ENCODE measurements at regions not wholly inside any gene's neighbourhood (a gene's known extent, or its start where the extent isn't known, plus 50 kb on each side); places are given as distances from the start of the nearest gene placed in this dataset.
"Not testable (repeated sequence)": the region's sequence is repeated elsewhere in the genome, so short reads cannot be mapped to it uniquely, and the experiment has no call there.

- intact Hi-C loops (cut with DNase I) = no loop called here
- FAIRE-seq (no peak), DNase-seq (no peak)
Measured at GRCh38 chr4:170682558-170683294, 593.0 kb upstream of the AADAT start.

GRCh38 chr4:170682087-170682486, 592.3 kb upstream of the AADAT start:
- FAIRE-seq; H3K9ac ChIP-seq (ENCODE audit: low read length in 3 of 3); H3K9me3 ChIP-seq (ENCODE audit: control insufficient read depth in 2 of 3, insufficient read depth in 1 of 3, low read length in 3 of 3); H3K27ac ChIP-seq (ENCODE audit: low read depth in 2 of 2, low read length in 2 of 2); H3K4me1 ChIP-seq (ENCODE audit: control insufficient read depth in 2 of 3, insufficient read depth in 2 of 3, low read depth in 1 of 3, low read length in 3 of 3); H3K4me3 ChIP-seq (ENCODE audit: low read length in 3 of 3); intact Hi-C loops (cut with DNase I); H3K27me3 ChIP-seq (ENCODE audit: control insufficient read depth, insufficient read depth, low read length); DNase-seq; H3K36me3 ChIP-seq (ENCODE audit: control insufficient read depth in 2 of 3, insufficient read depth in 3 of 3, low read length in 3 of 3): not testable (repeated sequence)

More at GRCh38 chr4:170682558-170683294, 593.0 kb upstream of the AADAT start:
- no peak for TF ChIP-seq CTCF (IDR thresholded peaks at IDR 0.05; ENCODE audit: borderline replicate concordance, extremely low read depth, insufficient read depth)
- no peak overlapping the region for H3K9ac ChIP-seq (ENCODE audit: low read length in 3 of 3)
- H3K27me3 ChIP-seq (ENCODE audit: control insufficient read depth, insufficient read depth, low read length) = no peaks in the 10 kb centered on the region
- no peak overlapping the region for H3K4me3 ChIP-seq (ENCODE audit: low read length in 3 of 3)
- H3K27ac ChIP-seq (ENCODE audit: low read depth in 2 of 2, low read length in 2 of 2) = no peak overlapping the region
- H3K36me3 ChIP-seq (ENCODE audit: control insufficient read depth in 2 of 3, insufficient read depth in 3 of 3, low read length in 3 of 3) = no peaks in the 10 kb centered on the region
- no peaks in the 10 kb centered on the region for H3K9me3 ChIP-seq (ENCODE audit: control insufficient read depth in 2 of 3, insufficient read depth in 1 of 3, low read length in 3 of 3)
- H3K4me1 ChIP-seq (ENCODE audit: control insufficient read depth in 2 of 3, insufficient read depth in 2 of 3, low read depth in 1 of 3, low read length in 3 of 3) = no peaks in the 10 kb centered on the region

GRCh38 chr4:170675568-170676262, 586.0 kb upstream of the AADAT start:
- FAIRE-seq = no peak
- Histone ChIP-seq H3K4me1 (ENCODE audit: control insufficient read depth in 2 of 3, insufficient read depth in 2 of 3, low read depth in 1 of 3, low read length in 3 of 3) (no peaks in the 10 kb centered on the region), H3K27ac (ENCODE audit: low read depth in 2 of 2, low read length in 2 of 2) (no peak overlapping the region)

More at GRCh38 chr4:170675568-170676262, 586.0 kb upstream of the AADAT start:
- no peak overlapping the region for H3K4me3 ChIP-seq (ENCODE audit: low read length in 3 of 3)
- DNase-seq = peak in 2 of 5 donors; percentile 19 to 24
- H3K9me3 ChIP-seq (ENCODE audit: control insufficient read depth in 2 of 3, insufficient read depth in 1 of 3, low read length in 3 of 3) = no peaks in the 10 kb centered on the region
- TF ChIP-seq CTCF (IDR thresholded peaks at IDR 0.05; ENCODE audit: borderline replicate concordance, extremely low read depth, insufficient read depth) = no peak
- intact Hi-C loops (cut with DNase I) = no loop called here
- H3K27me3 ChIP-seq (ENCODE audit: control insufficient read depth, insufficient read depth, low read length) = no peaks in the 10 kb centered on the region
- no peak overlapping the region for H3K9ac ChIP-seq (ENCODE audit: low read length in 3 of 3)
- H3K36me3 ChIP-seq (ENCODE audit: control insufficient read depth in 2 of 3, insufficient read depth in 3 of 3, low read length in 3 of 3) = no peaks in the 10 kb centered on the region

All from kidney (tissue), 13 donors.